Body of pancreas (tissue), 4 donors: ENCODE measurements at regions not wholly inside any gene's neighbourhood (a gene's known extent, or its start where the extent isn't known, plus 50 kb on each side); places are given as distances from the start of the nearest gene placed in this dataset.

ENCODE experiments used
- ATAC-seq: fragments of 150-250 bp; one replicate; pipeline ENCODE4 v1.9.1; 2016
- DNase-seq, 4 donors: peaks; one replicate each; pipeline ENCODE4 v3.0.0-alpha.2; 2019
- H3K27ac ChIP-seq, 4 donors: fragments of 200-600 bp; sonication (generic); 1 replicate in 3 of 4; 2 replicates in 1 of 4; pipeline versions ENCODE4 v1.5.1 to v1.6.1; 2016 to 2019; ENCODE audit warnings: mild to moderate bottlenecking in 1 of 4, mixed read lengths in 1 of 4, moderate library complexity in 1 of 4
- H3K27me3 ChIP-seq, 2 donors: fragments of 200-600 bp; sonication (generic); one replicate each; pipeline ENCODE4 v1.6.0; 2016; ENCODE audit warnings: mild to moderate bottlenecking in 1 of 2
- H3K36me3 ChIP-seq, 2 donors: fragments of 200-600 bp; sonication (generic); replicated peaks in 1 of 2; 2 replicates each; pipeline ENCODE4 v1.5.1; 2016; ENCODE audit warnings: low read depth in 2 of 2; ENCODE audit not compliant: insufficient read depth in 1 of 2
- H3K4me1 ChIP-seq: fragments of 200-600 bp; sonication (generic); one replicate; pipeline ENCODE4 v1.6.0; 2016
- H3K4me3 ChIP-seq, 2 donors: fragments of 200-600 bp; sonication (generic); 1 replicate in 1 of 2; 2 replicates in 1 of 2; pipeline ENCODE4 v1.5.1; 2016 to 2019
- H3K9me3 ChIP-seq, 3 donors: fragments of 200-600 bp; sonication (generic); 1 replicate in 2 of 3; 2 replicates in 1 of 3; pipeline ENCODE4 v1.5.1; 2016
- CTCF ChIP-seq, 7 experiments: fragments of 450-650 bp in 4 of 7; fragments of 200-600 bp in 3 of 7; sonication (generic) in 3 of 7; IDR thresholded peaks; one replicate each; pipeline ENCODE4 v1.5.1; 2016 to 2019; ENCODE audit warnings: antibody characterized with exemption in 7 of 7
- POLR2A ChIP-seq, 3 donors: fragments of 450-650 bp; IDR thresholded peaks; one replicate each; pipeline ENCODE4 v1.6.1; 2016; ENCODE audit warnings: antibody characterized with exemption in 3 of 3, mild to moderate bottlenecking in 2 of 3
- WGBS, 2 donors: methylation state at CpG; one replicate each; pipeline ENCODE4 v1.1.5; 2017; 5-methylcytosine and 5-hydroxymethylcytosine counted together
- intact Hi-C: fragments of 100-400 bp; cut with DNase I; formaldehyde crosslinking; loops from one replicate; pipeline ENCODE4 v1.15.1; 2023

DNA sequence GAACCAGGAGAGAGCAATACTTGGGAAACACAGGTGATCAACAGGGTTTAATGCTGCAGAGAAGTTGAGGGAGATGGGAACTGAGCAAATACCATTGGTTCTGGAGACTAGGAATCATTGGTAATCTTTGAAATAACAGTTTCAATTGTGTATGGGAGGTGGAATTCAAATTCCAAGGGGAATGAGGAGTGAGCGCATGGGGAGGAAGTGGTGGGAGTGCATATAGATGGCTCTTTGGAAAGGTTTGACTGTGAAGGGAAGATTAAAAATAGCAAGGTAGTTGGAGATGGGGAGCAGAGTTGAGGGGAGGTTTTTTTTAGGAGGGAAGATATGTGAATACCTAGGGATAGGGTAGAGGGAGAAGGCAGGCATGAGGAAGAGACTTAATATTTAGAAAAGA, 51.1 kb upstream of the ROPN1 start:
- TF ChIP-seq POLR2A (IDR thresholded peaks at IDR 0.05) (no peak), CTCF (IDR thresholded peaks at IDR 0.05) (no peak)
- DNase-seq (no peak), ATAC-seq (no peak)
- Histone ChIP-seq H3K27me3 (no peaks in the 10 kb centered on the region), H3K9me3 (no peaks in the 10 kb centered on the region), H3K4me3 (no peak overlapping the region), H3K27ac (no peak overlapping the region), H3K4me1 (no peaks in the 10 kb centered on the region), H3K36me3 (no peaks in the 10 kb centered on the region)
- 83 to 91% methylated on average over 1 of the region's 1 CpG for WGBS, 2 donors
- intact Hi-C loops = no loop called here

GRCh38 chr3:124044956-124045355, 53.0 kb upstream of the ROPN1 start:
- Histone ChIP-seq H3K27me3 (no peaks in the 10 kb centered on the region), H3K9me3 (no peaks in the 10 kb centered on the region), H3K36me3 (no peaks in the 10 kb centered on the region), H3K4me1 (no peaks in the 10 kb centered on the region), H3K27ac (no peak overlapping the region), H3K4me3 (no peak overlapping the region)
- TF ChIP-seq CTCF (IDR thresholded peaks at IDR 0.05) (no peak), POLR2A (IDR thresholded peaks at IDR 0.05) (no peak)
- no peak for ATAC-seq
- intact Hi-C loops = no loop called here
- DNase-seq = no peak
- 80 to 87% methylated on average over 3 of the region's 3 CpGs for WGBS, 2 donors

DNA sequence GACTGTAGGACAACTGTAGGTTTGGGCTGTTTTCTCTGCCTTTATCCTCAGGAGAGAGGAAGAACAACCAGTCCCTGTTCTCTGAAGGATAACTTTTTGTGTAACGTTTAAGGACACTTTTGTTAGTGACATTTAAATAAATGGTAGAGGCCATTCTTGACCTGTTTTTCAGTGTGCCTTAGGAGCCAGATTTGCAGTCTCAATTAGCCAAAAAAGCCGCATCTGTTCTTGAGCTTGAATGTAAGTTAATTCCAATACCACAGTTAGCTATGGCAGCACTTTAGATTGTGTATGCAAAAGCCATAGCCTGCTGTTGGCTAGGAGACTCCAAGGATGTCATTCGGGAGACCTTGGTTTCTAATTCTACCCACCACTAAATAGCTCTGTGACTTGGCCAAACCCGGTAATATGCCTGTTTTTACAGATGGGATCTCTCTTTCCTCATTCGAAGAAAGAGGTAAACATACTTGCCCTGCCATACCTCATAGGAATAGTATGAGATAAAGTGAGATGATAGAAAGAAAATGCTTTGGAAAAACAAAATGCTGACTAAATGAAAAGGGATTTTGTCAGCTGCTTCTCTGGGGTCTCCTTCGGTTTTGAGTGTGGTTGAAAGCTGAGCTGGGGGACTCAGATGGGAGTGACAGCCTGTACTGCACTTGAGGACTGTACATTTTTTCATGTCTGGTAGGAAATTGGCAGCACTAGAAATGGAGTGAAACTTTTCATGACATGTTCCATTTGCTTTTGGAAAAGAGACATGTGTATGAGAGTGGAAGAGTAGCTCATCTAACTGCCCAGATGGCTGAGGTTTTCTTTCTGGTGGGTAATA, 57.3 kb upstream of the ROPN1 start:
- Histone ChIP-seq H3K4me1 (no peaks in the 10 kb centered on the region), H3K9me3 (no peaks in the 10 kb centered on the region), H3K27ac (no peak overlapping the region), H3K27me3 (no peaks in the 10 kb centered on the region), H3K36me3 (no peaks in the 10 kb centered on the region), H3K4me3 (no peak overlapping the region)
- DNase-seq = no peak
- intact Hi-C loops = no loop called here
- no peak for ATAC-seq
- WGBS, 2 donors = 83 to 85% methylated on average over 6 of the region's 6 CpGs
- TF ChIP-seq CTCF (IDR thresholded peaks at IDR 0.05) (no peak), POLR2A (IDR thresholded peaks at IDR 0.05) (no peak)

GRCh38 chr3:124051636-124052035, 59.7 kb upstream of the ROPN1 start:
- Histone ChIP-seq H3K4me1 (no peaks in the 10 kb centered on the region), H3K4me3 (no peak overlapping the region), H3K27me3 (no peaks in the 10 kb centered on the region), H3K9me3 (no peaks in the 10 kb centered on the region), H3K36me3 (no peaks in the 10 kb centered on the region), H3K27ac (no peak overlapping the region)
- ATAC-seq = no peak
- intact Hi-C loops = no loop called here
- DNase-seq = no peak
- no peak for TF ChIP-seq POLR2A (IDR thresholded peaks at IDR 0.05)
- TF ChIP-seq CTCF (IDR thresholded peaks at IDR 0.05) = no peak
- 86 to 94% methylated on average over 6 of the region's 6 CpGs for WGBS, 2 donors

DNA sequence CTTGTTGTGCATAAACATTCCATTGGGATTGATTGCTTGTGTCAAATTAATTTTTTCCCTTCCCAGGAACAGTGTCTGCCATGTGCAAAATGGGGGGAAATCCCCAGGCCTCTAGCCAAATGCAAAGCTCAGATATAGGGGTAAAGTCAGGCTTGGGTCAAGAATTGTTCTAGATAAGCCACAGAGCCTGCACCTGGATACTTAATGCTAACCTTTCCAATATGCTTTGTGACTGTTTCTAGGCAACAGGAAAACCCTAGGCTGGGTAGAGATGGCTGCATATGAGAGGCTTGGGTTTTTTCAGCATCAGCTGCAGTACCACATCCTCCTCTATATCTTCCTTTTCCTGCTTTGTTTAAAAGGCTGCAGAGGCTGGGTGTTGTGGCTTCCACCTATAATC, 61.9 kb upstream of the ROPN1 start:
- Histone ChIP-seq H3K27me3 (no peaks in the 10 kb centered on the region), H3K4me3 (no peak overlapping the region), H3K27ac (no peak overlapping the region), H3K4me1 (no peaks in the 10 kb centered on the region), H3K36me3 (no peaks in the 10 kb centered on the region), H3K9me3 (no peaks in the 10 kb centered on the region)
- ATAC-seq (peak; percentile 53), DNase-seq (peak in 1 of 4 donors; percentile 13)
- intact Hi-C loops = no loop called here
- no peak for TF ChIP-seq CTCF (IDR thresholded peaks at IDR 0.05)
- TF ChIP-seq POLR2A (IDR thresholded peaks at IDR 0.05) = no peak
